ENCODE measurements at regions not wholly inside any gene's neighbourhood (a gene's known extent, or its start where the extent isn't known, plus 50 kb on each side); places are given as distances from the start of the nearest gene placed in this dataset.

DNA sequence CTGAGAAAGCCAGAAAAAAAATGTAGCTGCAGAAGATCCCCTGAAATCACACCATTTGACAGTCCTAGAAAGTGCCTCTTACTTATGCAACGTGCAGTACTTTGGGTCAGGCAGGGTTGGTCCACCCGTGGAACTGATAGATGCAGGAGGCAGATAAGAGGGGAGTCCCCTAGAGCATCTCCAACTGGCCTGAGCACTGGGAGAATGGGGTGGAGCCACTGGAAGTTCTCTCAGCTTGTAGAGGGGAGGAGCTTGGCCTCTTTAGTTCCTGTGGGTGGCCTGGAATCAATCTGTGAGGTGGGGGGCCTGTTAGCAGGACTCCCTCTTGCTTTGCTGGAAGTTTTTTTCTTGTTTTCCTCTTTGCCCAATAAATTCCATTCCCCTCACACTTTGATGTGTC is 335.7 kb upstream of the NCAM2 start:
- no TSS peak for BruUV-seq (replicated peaks)
- POLR2A ChIA-PET = no interaction called here
- Histone ChIP-seq H3K4me3 (replicated peaks in 1 of 2; ENCODE audit: low read depth in 1 of 2, low read length in 2 of 2) (no peak overlapping the region), H3K4me1 (ENCODE audit: control insufficient read depth in 1 of 2, insufficient read depth in 2 of 2, low read length in 2 of 2) (no peaks in the 10 kb centered on the region), H4K20me1 (ENCODE audit: insufficient read depth) (no peaks in the 10 kb centered on the region), H3K9me3 (ENCODE audit: control insufficient read depth in 1 of 2, insufficient read depth in 1 of 2, low read depth in 1 of 2, low read length in 2 of 2) (peaks cover 10 to 24% of the 10 kb centered on the region in 2 experiments; a peak in 2 of 4 replicates), H3K79me2 (ENCODE audit: insufficient read depth, low read length) (no peaks in the 10 kb centered on the region), H3K4me2 (ENCODE audit: low read length) (no peak overlapping the region), H2AFZ (ENCODE audit: low read depth, low read length, poor library complexity, severe bottlenecking) (no peak overlapping the region), H3K9ac (ENCODE audit: low read length) (no peak overlapping the region), H3K27ac (ENCODE audit: low read depth, low read length) (no peak overlapping the region), H3K27me3 (ENCODE audit: insufficient read depth, low read length) (no peaks in the 10 kb centered on the region), H3K36me3 (ENCODE audit: control insufficient read depth in 1 of 2, insufficient read depth in 2 of 2, low read length in 2 of 2) (no peaks in the 10 kb centered on the region), H3K9me2 (ENCODE audit: insufficient read depth) (no peaks in the 10 kb centered on the region)
- no peak for TF ChIP-seq FOSL1 (IDR thresholded peaks at IDR 0.05; ENCODE audit: low read depth)
- CTCF ChIA-PET = no interaction called here
- intact Hi-C loops (cut with micrococcal nuclease) = no loop called here
- no peak for DNase-seq (ENCODE audit: low read depth, low spot score)
- RAD21 ChIA-PET (ENCODE audit: low non-redundant PET in 1 of 2, low total read pairs in 2 of 2, uncharacterized antibody in 2 of 2, unreplicated experiment in 2 of 2) = no interaction called here
- ATAC-seq = no peak

DNA sequence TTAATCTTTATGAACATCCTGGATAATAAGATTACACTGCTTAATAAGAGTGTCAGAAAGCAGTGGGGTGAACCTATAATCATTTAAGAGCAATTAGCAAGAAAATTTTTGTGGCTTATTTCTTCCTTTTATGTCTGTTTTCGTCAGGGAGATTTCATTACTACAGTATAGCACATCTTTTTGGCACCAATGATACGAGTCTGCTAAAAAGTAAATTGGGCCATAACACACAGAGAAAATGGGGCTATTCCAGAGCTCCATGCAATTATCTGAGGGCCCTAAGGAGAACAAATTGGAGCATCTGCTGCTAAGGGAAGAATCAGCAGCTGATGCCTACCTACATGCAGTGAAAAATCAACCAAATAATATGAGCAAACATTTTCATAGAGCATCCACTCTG is 330.3 kb upstream of the NCAM2 start:
- Histone ChIP-seq H2AFZ (ENCODE audit: low read depth, low read length, poor library complexity, severe bottlenecking) (no peak overlapping the region), H3K27ac (ENCODE audit: low read depth, low read length) (no peak overlapping the region), H3K36me3 (ENCODE audit: control insufficient read depth in 1 of 2, insufficient read depth in 2 of 2, low read length in 2 of 2) (no peaks in the 10 kb centered on the region), H4K20me1 (ENCODE audit: insufficient read depth) (no peaks in the 10 kb centered on the region), H3K9ac (ENCODE audit: low read length) (no peak overlapping the region), H3K4me1 (ENCODE audit: control insufficient read depth in 1 of 2, insufficient read depth in 2 of 2, low read length in 2 of 2) (no peaks in the 10 kb centered on the region), H3K4me3 (replicated peaks in 1 of 2; ENCODE audit: low read depth in 1 of 2, low read length in 2 of 2) (no peak overlapping the region), H3K27me3 (ENCODE audit: insufficient read depth, low read length) (no peaks in the 10 kb centered on the region), H3K9me3 (ENCODE audit: control insufficient read depth in 1 of 2, insufficient read depth in 1 of 2, low read depth in 1 of 2, low read length in 2 of 2) (peaks cover 28 to 36% of the 10 kb centered on the region in 2 experiments; a peak in 2 of 4 replicates), H3K79me2 (ENCODE audit: insufficient read depth, low read length) (no peaks in the 10 kb centered on the region), H3K4me2 (ENCODE audit: low read length) (no peak overlapping the region), H3K9me2 (ENCODE audit: insufficient read depth) (no peaks in the 10 kb centered on the region)
- RAD21 ChIA-PET (ENCODE audit: low non-redundant PET in 1 of 2, low total read pairs in 2 of 2, uncharacterized antibody in 2 of 2, unreplicated experiment in 2 of 2) = no interaction called here
- POLR2A ChIA-PET = no interaction called here
- CTCF ChIA-PET = no interaction called here
- ATAC-seq (no peak), DNase-seq (ENCODE audit: low read depth, low spot score) (no peak)
- intact Hi-C loops (cut with micrococcal nuclease) = no loop called here
- TF ChIP-seq SIN3A (IDR thresholded peaks at IDR 0.05; ENCODE audit: low read depth) (no peak), SP1 (IDR thresholded peaks at IDR 0.05; ENCODE audit: low read depth) (no peak), TCF7L2 (IDR thresholded peaks at IDR 0.05; ENCODE audit: borderline replicate concordance, extremely low read depth, insufficient read depth, insufficient read length) (no peak), EGR1 (IDR thresholded peaks at IDR 0.05; ENCODE audit: low read depth) (no peak), EZH2phosphoT487 (IDR thresholded peaks at IDR 0.05; ENCODE audit: borderline replicate concordance) (no peak), ZFX (IDR thresholded peaks at IDR 0.05) (no peak), CEBPB (IDR thresholded peaks at IDR 0.05; ENCODE audit: low read depth) (no peak), ZNF274 (IDR thresholded peaks at IDR 0.05; ENCODE audit: low read depth, low read length) (no peak)
- TF ChIP-seq, protein P1, sequence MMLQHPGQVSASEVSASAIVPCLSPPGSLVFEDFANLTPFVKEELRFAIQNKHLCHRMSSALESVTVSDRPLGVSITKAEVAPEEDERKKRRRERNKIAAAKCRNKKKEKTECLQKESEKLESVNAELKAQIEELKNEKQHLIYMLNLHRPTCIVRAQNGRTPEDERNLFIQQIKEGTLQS (IDR thresholded peaks at IDR 0.05) = no peak
- BruUV-seq (replicated peaks) = no TSS peak

Measured in HCT116 (cell line).